SK-N-SH treated with all-trans-retinoic acid at 6 μM for 48 hours (cell line): ENCODE measurements at regions not wholly inside any gene's neighbourhood (a gene's known extent, or its start where the extent isn't known, plus 50 kb on each side); places are given as distances from the start of the nearest gene placed in this dataset.

ENCODE experiments used
- ATAC-seq: fragments of 200-7000 bp; cut with Tn5 transposase; 3 replicates; pipeline ENCODE4 v1.9.1; 2020; ENCODE audit warnings: mild to moderate bottlenecking, moderate library complexity
- BACH2 ChIP-seq: fragments of 250-450 bp; sonication (Bioruptor Pico); IDR thresholded peaks from 2 replicates; pipeline ENCODE4 v1.9.0; 2021; ENCODE audit warnings: mild to moderate bottlenecking, borderline replicate concordance
- CSDC2 ChIP-seq: fragments of 250-450 bp; sonication (Bioruptor Pico); IDR thresholded peaks from 2 replicates; pipeline ENCODE4 v1.5.0; 2020; ENCODE audit warnings: mild to moderate bottlenecking, moderate library complexity
- ESRRG ChIP-seq: fragments of 250-450 bp; sonication (Bioruptor Pico); IDR thresholded peaks from 2 replicates; pipeline ENCODE4 v1.6.1; 2021; ENCODE audit warnings: mild to moderate bottlenecking
- GLIS3 ChIP-seq: fragments of 250-450 bp; sonication (Bioruptor Pico); IDR thresholded peaks from 2 replicates; pipeline ENCODE4 v1.5.0; 2020; ENCODE audit warnings: mild to moderate bottlenecking, moderate library complexity
- OSR1 ChIP-seq: fragments of 250-450 bp; sonication (Bioruptor Pico); IDR thresholded peaks from 2 replicates; pipeline ENCODE4 v1.8.0; 2022; ENCODE audit warnings: moderate library complexity, mild to moderate bottlenecking, inconsistent platforms
- PPARA ChIP-seq: fragments of 250-450 bp; sonication (Bioruptor Pico); IDR thresholded peaks from 2 replicates; pipeline ENCODE4 v1.5.0; 2020; ENCODE audit warnings: mild to moderate bottlenecking, borderline replicate concordance
- RARB ChIP-seq: fragments of 250-450 bp; sonication (Bioruptor Pico); IDR thresholded peaks from 2 replicates; pipeline ENCODE4 v1.8.0; 2021; ENCODE audit warnings: mild to moderate bottlenecking, moderate library complexity
- TCF4 ChIP-seq: fragments of 250-450 bp; sonication (Bioruptor Pico); IDR thresholded peaks from 2 replicates; pipeline ENCODE4 v1.8.0; 2021; ENCODE audit warnings: mild to moderate bottlenecking, moderate library complexity, borderline replicate concordance
- TOX ChIP-seq: fragments of 250-450 bp; sonication (Bioruptor Pico); IDR thresholded peaks from 2 replicates; pipeline ENCODE4 v1.8.0; 2021; ENCODE audit warnings: mild to moderate bottlenecking, moderate library complexity, borderline replicate concordance
- ZC3H10 ChIP-seq: fragments of 250-450 bp; sonication (Bioruptor Pico); IDR thresholded peaks from 2 replicates; pipeline ENCODE4 v1.5.1; 2021; ENCODE audit warnings: mild to moderate bottlenecking, moderate library complexity
- ZFP3 ChIP-seq: fragments of 250-450 bp; sonication (Bioruptor Pico); IDR thresholded peaks from 2 replicates; pipeline ENCODE4 v1.5.0; 2020; ENCODE audit warnings: mild to moderate bottlenecking, moderate library complexity
- ZNF565 ChIP-seq: fragments of 450-650 bp; formaldehyde crosslinking; conservative IDR thresholded peaks from 2 replicates; pipeline ENCODE4 v1.5.0; 2020; ENCODE audit warnings: low read depth, mild to moderate bottlenecking, moderate library complexity
- ZNF70 ChIP-seq: fragments of 450-650 bp; formaldehyde crosslinking; IDR thresholded peaks from 2 replicates; pipeline ENCODE4 v1.5.0; 2020; ENCODE audit warnings: mild to moderate bottlenecking, moderate library complexity
- ZNF8 ChIP-seq: fragments of 450-650 bp; formaldehyde crosslinking; IDR thresholded peaks from 2 replicates; pipeline ENCODE4 v1.5.0; 2020; ENCODE audit warnings: mild to moderate bottlenecking, moderate library complexity
- TF ChIP-seq, protein P1 (sequence below): fragments of 250-450 bp; sonication (Bioruptor Pico); IDR thresholded peaks from 2 replicates; pipeline ENCODE4 v1.5.1; 2021; ENCODE audit warnings: mild to moderate bottlenecking, moderate library complexity
- TF ChIP-seq, protein P2 (sequence below): fragments of 250-450 bp; sonication (Bioruptor Pico); IDR thresholded peaks from 2 replicates; pipeline ENCODE4 v1.5.0; 2020; ENCODE audit warnings: mild to moderate bottlenecking, moderate library complexity
- TF ChIP-seq, protein P3 (sequence below): fragments of 250-450 bp; sonication (Bioruptor Pico); IDR thresholded peaks from 2 replicates; pipeline ENCODE4 v1.8.0; 2021; ENCODE audit warnings: low read depth, mild to moderate bottlenecking, moderate library complexity, borderline replicate concordance
- TF ChIP-seq, protein P4 (sequence below): fragments of 250-450 bp; sonication (Bioruptor Pico); IDR thresholded peaks from 2 replicates; pipeline ENCODE4 v1.8.0; 2020; ENCODE audit warnings: mild to moderate bottlenecking, moderate library complexity, borderline replicate concordance

DNA sequence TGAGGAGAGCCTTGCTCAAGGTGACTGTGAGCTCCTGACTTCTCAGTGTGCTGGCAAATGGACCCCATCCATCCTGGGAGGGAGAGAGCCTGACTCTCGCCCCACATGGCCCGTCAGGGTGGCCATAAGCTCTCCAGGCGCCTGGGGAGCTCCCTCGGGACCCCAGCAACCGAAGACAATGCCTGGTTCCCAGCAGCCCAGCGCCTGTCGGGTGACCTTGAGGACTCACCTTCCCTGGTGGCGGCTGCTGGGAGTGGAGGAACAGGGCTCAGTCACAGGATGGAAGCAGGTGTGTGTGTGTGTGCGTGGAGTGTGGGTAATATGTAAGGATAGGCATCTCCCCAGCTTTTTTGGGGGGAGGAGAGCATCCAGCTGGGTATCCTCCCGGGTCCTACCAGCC lies 190.3 kb downstream of the MELK start:
- TF ChIP-seq ZC3H10 (CRISPR knock-in tag) (no peak), TCF4 (no peak), PPARA (CRISPR knock-in tag) (no peak), ZNF565 (CRISPR knock-in tag) (no peak), ZNF8 (CRISPR knock-in tag) (no peak), OSR1 (no peak)
- TF ChIP-seq, protein P1, sequence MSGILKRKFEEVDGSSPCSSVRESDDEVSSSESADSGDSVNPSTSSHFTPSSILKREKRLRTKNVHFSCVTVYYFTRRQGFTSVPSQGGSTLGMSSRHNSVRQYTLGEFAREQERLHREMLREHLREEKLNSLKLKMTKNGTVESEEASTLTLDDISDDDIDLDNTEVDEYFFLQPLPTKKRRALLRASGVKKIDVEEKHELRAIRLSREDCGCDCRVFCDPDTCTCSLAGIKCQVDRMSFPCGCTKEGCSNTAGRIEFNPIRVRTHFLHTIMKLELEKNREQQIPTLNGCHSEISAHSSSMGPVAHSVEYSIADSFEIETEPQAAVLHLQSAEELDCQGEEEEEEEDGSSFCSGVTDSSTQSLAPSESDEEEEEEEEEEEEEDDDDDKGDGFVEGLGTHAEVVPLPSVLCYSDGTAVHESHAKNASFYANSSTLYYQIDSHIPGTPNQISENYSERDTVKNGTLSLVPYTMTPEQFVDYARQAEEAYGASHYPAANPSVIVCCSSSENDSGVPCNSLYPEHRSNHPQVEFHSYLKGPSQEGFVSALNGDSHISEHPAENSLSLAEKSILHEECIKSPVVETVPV = no peak
- TF ChIP-seq, protein P2, sequence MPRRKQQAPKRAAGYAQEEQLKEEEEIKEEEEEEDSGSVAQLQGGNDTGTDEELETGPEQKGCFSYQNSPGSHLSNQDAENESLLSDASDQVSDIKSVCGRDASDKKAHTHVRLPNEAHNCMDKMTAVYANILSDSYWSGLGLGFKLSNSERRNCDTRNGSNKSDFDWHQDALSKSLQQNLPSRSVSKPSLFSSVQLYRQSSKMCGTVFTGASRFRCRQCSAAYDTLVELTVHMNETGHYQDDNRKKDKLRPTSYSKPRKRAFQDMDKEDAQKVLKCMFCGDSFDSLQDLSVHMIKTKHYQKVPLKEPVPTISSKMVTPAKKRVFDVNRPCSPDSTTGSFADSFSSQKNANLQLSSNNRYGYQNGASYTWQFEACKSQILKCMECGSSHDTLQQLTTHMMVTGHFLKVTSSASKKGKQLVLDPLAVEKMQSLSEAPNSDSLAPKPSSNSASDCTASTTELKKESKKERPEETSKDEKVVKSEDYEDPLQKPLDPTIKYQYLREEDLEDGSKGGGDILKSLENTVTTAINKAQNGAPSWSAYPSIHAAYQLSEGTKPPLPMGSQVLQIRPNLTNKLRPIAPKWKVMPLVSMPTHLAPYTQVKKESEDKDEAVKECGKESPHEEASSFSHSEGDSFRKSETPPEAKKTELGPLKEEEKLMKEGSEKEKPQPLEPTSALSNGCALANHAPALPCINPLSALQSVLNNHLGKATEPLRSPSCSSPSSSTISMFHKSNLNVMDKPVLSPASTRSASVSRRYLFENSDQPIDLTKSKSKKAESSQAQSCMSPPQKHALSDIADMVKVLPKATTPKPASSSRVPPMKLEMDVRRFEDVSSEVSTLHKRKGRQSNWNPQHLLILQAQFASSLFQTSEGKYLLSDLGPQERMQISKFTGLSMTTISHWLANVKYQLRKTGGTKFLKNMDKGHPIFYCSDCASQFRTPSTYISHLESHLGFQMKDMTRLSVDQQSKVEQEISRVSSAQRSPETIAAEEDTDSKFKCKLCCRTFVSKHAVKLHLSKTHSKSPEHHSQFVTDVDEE = no peak
- ATAC-seq = no peak

DNA sequence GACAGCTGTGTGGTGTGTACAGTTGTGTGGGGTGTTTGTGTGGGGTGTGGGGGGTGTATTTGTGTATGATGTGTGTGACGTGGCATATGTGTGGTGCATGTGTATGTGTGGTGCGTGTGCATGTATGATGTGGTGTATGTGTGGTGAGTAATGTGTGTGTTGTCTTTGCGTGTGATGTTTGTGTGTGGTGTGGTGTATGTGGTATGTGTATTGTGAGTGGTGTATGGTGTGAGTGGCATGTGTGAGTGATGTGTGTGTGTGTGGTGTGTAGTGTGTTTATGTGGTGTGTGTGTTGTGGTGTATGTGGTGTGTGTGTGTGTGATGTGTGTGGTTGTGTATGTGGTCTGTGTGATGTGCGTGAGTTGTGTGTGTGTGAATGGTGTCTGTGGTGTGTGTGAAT lies 191.1 kb downstream of the MELK start:
- TF ChIP-seq GLIS3 (CRISPR knock-in tag) (no peak), ESRRG (CRISPR knock-in tag) (no peak), ZFP3 (CRISPR knock-in tag) (no peak), RARB (CRISPR knock-in tag) (no peak), CSDC2 (CRISPR knock-in tag) (no peak), ZNF70 (no peak), BACH2 (CRISPR knock-in tag) (no peak), TCF4 (no peak), ZC3H10 (CRISPR knock-in tag) (no peak), ZNF8 (CRISPR knock-in tag) (no peak), ZNF565 (CRISPR knock-in tag) (no peak)
- TF ChIP-seq, protein P3, sequence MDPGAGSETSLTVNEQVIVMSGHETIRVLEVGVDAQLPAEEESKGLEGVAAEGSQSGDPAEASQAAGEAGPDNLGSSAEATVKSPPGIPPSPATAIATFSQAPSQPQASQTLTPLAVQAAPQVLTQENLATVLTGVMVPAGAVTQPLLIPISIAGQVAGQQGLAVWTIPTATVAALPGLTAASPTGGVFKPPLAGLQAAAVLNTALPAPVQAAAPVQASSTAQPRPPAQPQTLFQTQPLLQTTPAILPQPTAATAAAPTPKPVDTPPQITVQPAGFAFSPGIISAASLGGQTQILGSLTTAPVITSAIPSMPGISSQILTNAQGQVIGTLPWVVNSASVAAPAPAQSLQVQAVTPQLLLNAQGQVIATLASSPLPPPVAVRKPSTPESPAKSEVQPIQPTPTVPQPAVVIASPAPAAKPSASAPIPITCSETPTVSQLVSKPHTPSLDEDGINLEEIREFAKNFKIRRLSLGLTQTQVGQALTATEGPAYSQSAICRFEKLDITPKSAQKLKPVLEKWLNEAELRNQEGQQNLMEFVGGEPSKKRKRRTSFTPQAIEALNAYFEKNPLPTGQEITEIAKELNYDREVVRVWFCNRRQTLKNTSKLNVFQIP = no peak
- TF ChIP-seq, protein P4, sequence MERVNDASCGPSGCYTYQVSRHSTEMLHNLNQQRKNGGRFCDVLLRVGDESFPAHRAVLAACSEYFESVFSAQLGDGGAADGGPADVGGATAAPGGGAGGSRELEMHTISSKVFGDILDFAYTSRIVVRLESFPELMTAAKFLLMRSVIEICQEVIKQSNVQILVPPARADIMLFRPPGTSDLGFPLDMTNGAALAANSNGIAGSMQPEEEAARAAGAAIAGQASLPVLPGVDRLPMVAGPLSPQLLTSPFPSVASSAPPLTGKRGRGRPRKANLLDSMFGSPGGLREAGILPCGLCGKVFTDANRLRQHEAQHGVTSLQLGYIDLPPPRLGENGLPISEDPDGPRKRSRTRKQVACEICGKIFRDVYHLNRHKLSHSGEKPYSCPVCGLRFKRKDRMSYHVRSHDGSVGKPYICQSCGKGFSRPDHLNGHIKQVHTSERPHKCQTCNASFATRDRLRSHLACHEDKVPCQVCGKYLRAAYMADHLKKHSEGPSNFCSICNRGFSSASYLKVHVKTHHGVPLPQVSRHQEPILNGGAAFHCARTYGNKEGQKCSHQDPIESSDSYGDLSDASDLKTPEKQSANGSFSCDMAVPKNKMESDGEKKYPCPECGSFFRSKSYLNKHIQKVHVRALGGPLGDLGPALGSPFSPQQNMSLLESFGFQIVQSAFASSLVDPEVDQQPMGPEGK (CRISPR knock-in tag) = no peak
- TF ChIP-seq, all 23 proteins: peak for 0
- ATAC-seq = no peak

DNA sequence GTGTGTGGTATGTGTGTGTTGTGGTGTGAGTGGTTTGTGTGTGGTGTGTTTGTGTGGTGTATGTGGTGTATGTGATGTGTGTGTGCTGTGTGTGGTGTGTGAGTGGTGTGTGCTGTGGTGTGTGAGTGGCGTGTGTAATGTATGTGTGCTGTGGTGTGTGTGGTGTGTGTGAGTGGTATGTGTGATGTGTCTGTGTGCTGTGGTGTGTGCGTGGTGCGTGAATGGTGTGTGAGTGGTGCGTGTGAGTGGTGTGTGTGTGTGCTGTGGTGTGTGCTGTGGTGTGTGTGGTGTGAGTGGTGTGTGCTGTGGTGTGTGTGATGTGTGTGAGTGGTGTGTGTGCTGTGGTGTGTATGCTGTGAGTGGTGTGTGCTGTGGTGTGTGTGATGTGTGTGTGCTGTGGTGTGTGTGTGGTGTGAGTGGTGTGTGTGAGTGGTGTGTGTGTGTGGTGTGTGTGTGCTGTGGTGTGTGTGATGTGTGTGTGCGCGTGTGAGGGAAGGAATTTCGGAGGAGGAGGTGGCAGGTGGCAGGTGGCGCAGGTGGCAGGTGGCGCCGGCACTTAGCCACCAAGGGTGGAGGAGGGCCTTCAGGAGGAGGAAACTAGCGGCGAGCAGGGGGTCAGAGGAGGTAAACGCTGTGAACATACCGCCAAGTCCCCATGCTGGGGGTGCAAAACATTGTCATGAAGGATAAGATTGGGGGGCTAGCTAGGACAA lies 191.8 kb downstream of the MELK start:
- ATAC-seq = no peak

DNA sequence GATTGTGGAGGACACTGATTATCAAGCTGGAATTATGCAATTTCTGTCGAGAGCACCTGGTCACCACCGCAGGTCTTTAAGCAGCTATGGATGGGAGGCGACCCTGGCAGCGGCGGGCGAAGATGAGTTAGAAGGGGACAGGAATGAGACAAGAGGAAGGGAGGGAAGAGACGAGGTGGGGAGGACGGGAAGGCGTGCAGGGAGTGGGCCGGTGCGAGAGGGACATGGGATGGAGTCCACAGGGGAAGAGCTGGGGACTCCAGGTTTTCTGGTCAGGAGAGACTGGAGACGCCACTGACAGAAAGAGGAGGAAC lies 192.3 kb downstream of the MELK start:
- TF ChIP-seq, protein P3 = no peak
- peak; percentile 3; the same call in 2 of the 3 replicates for ATAC-seq

More for the DNA sequence above, 191.8 kb downstream of the MELK start:
- TF ChIP-seq CSDC2 (CRISPR knock-in tag) (no peak), TOX (CRISPR knock-in tag) (no peak)
